ENCODE measurements at regions not wholly inside any gene's neighbourhood (a gene's known extent, or its start where the extent isn't known, plus 50 kb on each side); places are given as distances from the start of the nearest gene placed in this dataset.

GRCh38 chr5:22916393-22916792, 63.2 kb upstream of the CDH12 start:
- FAIRE-seq (no peak), DNase-seq (ENCODE audit: insufficient read length, low spot score) (no peak)

- FAIRE-seq (no peak), DNase-seq (ENCODE audit: insufficient read length, low spot score) (no peak)
Measured at GRCh38 chr5:22911019-22911418, 57.9 kb upstream of the CDH12 start.

GRCh38 chr5:22910523-22910922, 57.4 kb upstream of the CDH12 start:
- no peak for DNase-seq (ENCODE audit: insufficient read length, low spot score)
- no peak for FAIRE-seq

- FAIRE-seq (no peak), DNase-seq (ENCODE audit: insufficient read length, low spot score) (no peak)
Measured at GRCh38 chr5:22908586-22908985, 55.4 kb upstream of the CDH12 start.

GRCh38 chr5:22908129-22908528, 55.0 kb upstream of the CDH12 start:
- FAIRE-seq (no peak), DNase-seq (ENCODE audit: insufficient read length, low spot score) (no peak)

Measured in GM19239 (cell line).